Erythroblast (primary cell): ENCODE measurements at regions not wholly inside any gene's neighbourhood (a gene's known extent, or its start where the extent isn't known, plus 50 kb on each side); places are given as distances from the start of the nearest gene placed in this dataset.
"Not testable (repeated sequence)": the region's sequence is repeated elsewhere in the genome, so short reads cannot be mapped to it uniquely, and the experiment has no call there.

Experiments used
- GATA1 ChIP-seq: IDR thresholded peaks from 2 replicates; pipeline ENCODE4 v1.6.1; 2011; ENCODE audit warnings: low read depth, mild to moderate bottlenecking, control low read depth, low read length, moderate library complexity
- POLR2A ChIP-seq: IDR thresholded peaks from 2 replicates; pipeline ENCODE4 v1.6.1; 2011; ENCODE audit warnings: mild to moderate bottlenecking, low read length

DNA sequence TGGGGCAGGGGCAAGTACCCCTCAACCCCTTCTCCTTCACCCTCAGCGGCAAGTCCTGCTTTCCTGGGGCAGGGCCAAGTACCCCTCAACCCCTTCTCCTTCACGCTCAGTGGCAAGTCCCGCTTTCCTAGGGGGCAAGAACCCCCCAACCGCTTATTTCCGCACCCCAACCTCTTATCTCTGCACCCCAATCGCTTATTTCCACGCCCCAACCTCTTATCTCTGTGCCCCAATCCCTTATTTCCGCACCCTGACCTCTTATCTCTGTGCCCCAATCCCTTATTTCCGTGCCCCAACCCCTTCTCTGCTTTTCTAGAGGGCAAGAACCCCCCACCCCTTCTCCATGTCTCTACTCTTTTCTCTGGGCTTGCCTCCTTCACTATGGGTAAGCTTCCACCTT lies 109.2 kb upstream of the PELI1 start:
- TF ChIP-seq POLR2A, GATA1: not testable (repeated sequence)
